GM12874 (cell line): ENCODE measurements at regions not wholly inside any gene's neighbourhood (a gene's known extent, or its start where the extent isn't known, plus 50 kb on each side); places are given as distances from the start of the nearest gene placed in this dataset.

ENCODE experiments used
- TF ChIP-seq, protein P1 (sequence below): IDR thresholded peaks from 2 replicates; pipeline ENCODE4 v1.5.1; 2011; ENCODE audit warnings: low read depth, mild to moderate bottlenecking, control low read depth, low read length, moderate library complexity; ENCODE audit not compliant: insufficient read depth

DNA sequence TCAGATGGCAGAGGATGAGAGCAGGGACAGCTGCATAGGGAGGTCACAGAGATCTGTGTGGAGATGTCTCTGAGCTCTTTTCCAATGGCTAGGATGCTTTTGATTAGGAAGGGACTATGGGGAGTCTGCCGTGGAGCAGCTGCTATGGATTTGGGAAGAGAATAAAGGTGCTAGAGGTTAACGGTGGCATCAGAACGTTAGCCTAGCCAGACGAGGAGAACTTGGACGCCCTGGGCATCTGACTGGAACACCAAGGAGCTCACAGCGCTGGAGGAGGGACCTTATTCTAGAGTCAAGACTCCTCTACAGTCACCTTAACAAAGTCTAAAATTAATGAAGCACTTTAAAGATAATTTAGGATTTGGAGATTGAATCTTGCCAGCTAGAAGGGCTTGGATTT is 157.2 kb upstream of the B3GAT1 start:
- TF ChIP-seq, protein P1, sequence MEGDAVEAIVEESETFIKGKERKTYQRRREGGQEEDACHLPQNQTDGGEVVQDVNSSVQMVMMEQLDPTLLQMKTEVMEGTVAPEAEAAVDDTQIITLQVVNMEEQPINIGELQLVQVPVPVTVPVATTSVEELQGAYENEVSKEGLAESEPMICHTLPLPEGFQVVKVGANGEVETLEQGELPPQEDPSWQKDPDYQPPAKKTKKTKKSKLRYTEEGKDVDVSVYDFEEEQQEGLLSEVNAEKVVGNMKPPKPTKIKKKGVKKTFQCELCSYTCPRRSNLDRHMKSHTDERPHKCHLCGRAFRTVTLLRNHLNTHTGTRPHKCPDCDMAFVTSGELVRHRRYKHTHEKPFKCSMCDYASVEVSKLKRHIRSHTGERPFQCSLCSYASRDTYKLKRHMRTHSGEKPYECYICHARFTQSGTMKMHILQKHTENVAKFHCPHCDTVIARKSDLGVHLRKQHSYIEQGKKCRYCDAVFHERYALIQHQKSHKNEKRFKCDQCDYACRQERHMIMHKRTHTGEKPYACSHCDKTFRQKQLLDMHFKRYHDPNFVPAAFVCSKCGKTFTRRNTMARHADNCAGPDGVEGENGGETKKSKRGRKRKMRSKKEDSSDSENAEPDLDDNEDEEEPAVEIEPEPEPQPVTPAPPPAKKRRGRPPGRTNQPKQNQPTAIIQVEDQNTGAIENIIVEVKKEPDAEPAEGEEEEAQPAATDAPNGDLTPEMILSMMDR, result no peak

DNA sequence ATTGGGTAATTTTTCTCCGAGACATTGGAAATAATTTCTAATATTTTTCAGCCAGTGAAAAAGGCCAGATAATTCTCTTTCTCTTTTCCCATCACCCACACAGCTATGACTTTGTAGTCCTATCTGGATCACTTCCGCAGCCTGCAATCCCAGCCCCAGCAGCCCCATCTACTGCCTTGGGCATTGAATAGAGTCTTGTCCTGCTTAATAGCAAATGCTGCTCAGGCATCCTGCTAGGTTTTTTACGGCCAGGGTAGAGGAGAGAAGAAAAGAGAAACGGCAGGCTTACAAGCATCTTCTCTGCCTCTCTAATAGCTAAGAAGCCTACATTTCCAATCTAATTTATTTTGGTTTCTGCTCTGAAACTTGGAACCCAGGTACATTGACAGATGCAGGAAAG is 154.3 kb upstream of the B3GAT1 start:
- TF ChIP-seq, protein P1, result no peak

DNA sequence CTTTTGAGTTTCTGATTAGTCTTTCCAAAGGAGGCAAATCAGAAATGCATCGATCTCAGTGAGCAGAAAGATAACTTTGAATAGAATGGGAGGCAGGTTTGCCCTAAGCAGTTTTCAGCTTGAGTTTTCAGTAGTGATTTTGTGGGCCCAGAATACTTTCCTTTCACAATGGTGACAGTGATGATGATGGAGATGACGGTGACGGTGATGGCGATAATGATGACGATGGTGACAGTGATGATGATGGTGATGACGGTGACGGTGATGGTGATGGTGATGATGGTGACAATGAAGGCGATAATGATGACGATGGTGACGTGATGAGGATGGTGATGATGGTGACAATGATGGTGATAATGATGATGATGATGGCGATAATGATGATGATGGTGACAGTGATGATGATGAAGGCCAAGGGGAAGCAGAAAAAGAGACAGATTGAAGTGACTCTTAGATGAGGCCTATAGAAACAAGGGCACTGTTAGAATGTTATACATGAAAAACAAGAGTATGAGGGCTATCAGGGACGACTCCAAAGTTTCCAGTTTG is 153.4 kb upstream of the B3GAT1 start:
- TF ChIP-seq, protein P1, result no peak

DNA sequence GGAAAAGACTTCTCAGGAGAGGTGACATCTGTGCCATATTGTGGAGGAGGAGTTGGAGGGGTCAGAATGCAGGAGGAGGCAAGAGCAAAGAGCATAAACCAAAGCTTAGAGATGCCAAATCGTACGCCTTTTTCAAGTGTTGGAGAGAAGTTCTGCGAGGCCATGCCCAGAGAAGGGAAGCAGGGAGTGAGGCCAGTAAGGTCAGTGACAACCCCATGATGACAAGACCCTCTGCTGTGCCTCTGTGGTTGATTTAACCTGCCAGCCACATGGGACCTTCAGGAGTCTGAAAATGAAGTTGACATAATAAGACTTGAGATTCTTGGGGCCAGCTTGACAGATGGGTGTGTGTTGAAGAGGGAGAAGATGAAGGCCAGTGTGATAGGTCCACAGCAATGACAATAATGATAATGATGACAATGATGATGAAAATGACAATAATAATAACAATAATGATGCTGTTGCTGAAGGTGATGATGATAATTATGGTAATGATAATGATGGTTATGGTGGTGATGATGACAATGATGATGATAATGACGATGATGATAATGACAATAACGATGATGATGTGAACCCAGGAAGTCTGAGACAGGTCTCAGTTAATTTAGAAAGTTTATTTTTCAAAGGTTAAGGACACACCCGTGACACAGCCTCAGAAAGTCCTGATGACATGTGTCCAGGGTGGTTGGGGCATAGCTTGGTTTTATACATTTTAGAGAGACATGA is 152.6 kb upstream of the B3GAT1 start:
- TF ChIP-seq, protein P1, result no peak

DNA sequence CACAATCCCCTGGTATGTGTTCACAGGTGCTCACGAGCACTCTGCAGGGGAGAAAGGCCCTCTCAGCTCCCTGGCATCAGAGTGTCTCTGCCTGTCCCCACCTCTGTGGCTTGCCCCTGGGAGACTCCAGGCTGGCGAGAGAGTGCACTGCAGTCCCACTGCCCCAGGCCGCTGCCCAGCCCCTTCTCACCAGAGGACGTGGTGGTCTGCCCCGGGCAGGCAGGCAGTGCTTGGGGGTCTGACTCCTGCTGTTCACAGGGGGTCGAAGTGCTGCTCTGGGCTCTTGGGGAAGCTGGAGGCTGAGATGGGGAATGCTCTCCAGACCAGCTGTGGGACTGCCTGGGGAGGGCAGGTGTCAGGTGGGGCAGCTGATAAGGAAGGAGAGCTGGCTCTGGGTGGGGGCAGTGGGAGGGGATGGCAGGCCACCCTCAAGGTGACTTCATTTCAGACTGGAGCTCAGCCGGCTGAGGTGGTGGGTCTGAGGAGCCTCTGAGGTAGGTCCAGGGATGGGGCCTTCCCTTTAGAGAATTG is 151.0 kb upstream of the B3GAT1 start:
- TF ChIP-seq, protein P1, result no peak

DNA sequence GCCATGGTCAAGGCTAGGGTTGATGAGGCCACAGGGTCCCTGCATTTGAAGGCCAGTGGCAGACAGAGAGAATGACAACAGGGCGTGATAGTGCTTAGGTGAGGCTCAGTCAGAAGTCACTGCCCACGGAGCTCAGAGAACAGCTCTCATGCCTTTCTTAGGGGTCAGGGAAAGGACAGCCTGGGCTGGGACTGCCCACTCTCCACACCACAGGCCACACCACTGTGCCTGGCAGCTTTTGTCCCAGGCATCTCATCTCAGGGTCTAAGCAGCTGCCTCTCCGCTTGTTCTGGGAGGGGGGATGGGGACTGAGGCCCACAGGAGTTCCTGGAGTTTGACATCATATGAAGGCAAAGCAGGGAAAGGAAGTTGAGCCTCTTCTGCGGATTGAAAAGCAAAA is 150.2 kb upstream of the B3GAT1 start:
- TF ChIP-seq, protein P1, result no peak

DNA sequence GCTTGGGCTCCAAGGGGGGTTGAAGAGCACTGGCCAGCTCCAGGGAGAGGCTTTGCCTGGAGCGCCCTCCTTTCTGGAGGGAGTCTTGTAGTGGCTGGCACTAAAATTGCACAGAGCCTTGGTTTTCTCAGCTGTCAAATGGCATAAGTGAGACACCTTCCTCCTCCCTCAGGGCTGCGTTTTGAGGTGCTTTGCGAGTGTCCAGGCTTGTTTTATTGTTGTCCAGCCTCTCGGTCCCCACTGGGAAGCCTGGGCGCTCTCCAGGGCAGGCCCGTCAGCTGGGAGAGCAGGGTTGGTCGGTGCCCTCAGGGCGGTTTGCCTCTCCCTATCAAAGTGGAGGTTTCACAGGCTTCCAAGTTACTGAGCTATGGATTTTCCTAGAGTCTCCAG is 149.3 kb upstream of the B3GAT1 start:
- TF ChIP-seq, protein P1, result no peak
